ENCODE measurements at regions not wholly inside any gene's neighbourhood (a gene's known extent, or its start where the extent isn't known, plus 50 kb on each side); places are given as distances from the start of the nearest gene placed in this dataset.

DNA sequence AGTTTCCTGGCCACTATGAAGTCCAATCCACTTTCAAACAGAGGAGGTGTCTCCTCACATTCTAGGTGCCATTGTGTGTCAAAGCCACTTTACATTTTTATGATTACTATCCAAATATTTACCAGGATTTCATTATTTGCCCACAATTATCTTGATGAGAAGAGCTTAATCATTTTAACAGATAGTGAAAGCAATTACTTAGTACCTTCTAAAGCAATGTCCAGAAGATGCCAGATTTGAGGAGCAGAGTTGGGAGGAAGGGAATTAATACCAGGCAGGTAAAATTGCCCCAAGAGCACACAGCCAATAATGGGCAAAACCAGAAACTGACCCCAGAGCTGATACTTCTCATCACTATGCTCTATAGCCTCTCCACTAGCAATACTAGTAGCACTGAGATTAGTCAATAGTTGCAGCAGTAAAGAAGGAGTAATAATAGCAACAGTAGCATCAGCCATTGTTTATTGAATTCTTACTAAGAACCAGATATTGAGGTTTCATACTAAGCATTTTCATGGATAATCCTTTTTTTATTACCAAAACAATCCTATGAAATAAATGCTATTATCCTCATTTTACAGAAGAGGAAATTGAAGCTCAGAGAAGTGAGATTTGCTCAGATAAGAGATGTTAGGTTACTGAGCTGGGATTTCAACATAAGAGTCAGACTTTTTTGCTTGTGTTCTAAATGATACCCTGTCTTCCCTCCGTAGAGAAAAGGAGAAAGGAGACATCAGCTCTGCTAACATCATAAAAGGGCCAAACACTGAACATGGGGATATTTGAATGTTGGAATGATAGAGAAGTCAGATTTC is 509.3 kb upstream of the CFAP20DC start:
- no peak for TF ChIP-seq POLR2A (IDR thresholded peaks at IDR 0.05)
- TF ChIP-seq, protein P1, sequence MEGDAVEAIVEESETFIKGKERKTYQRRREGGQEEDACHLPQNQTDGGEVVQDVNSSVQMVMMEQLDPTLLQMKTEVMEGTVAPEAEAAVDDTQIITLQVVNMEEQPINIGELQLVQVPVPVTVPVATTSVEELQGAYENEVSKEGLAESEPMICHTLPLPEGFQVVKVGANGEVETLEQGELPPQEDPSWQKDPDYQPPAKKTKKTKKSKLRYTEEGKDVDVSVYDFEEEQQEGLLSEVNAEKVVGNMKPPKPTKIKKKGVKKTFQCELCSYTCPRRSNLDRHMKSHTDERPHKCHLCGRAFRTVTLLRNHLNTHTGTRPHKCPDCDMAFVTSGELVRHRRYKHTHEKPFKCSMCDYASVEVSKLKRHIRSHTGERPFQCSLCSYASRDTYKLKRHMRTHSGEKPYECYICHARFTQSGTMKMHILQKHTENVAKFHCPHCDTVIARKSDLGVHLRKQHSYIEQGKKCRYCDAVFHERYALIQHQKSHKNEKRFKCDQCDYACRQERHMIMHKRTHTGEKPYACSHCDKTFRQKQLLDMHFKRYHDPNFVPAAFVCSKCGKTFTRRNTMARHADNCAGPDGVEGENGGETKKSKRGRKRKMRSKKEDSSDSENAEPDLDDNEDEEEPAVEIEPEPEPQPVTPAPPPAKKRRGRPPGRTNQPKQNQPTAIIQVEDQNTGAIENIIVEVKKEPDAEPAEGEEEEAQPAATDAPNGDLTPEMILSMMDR (IDR thresholded peaks at IDR 0.05): no peak

Measured in vagina (tissue), 2 donors.